Mucosa of descending colon (tissue), 3 donors: ENCODE measurements at regions not wholly inside any gene's neighbourhood (a gene's known extent, or its start where the extent isn't known, plus 50 kb on each side); places are given as distances from the start of the nearest gene placed in this dataset.

ENCODE experiments used
- ATAC-seq: fragments of 200-7000 bp; cut with Tn5 transposase; one replicate; pipeline ENCODE4 v1.9.1; 2020; ENCODE audit warnings: mild to moderate bottlenecking, moderate library complexity
- DNase-seq, 3 donors: peaks; one replicate each; pipeline ENCODE4 v3.0.0-alpha.2; 2020
- H3K36me3 ChIP-seq: fragments of 200-600 bp; one replicate; pipeline ENCODE4 v1.8.0; 2021; ENCODE audit warnings: low read depth, mild to moderate bottlenecking
- H3K4me1 ChIP-seq: fragments of 200-600 bp; one replicate; pipeline ENCODE4 v1.8.0; 2021; ENCODE audit warnings: low read depth, mild to moderate bottlenecking
- H3K4me3 ChIP-seq: fragments of 200-600 bp; one replicate; pipeline ENCODE4 v1.8.0; 2021; ENCODE audit warnings: mild to moderate bottlenecking
- H3K9me3 ChIP-seq: fragments of 200-600 bp; one replicate; pipeline ENCODE4 v1.8.0; 2021; ENCODE audit warnings: mild to moderate bottlenecking
- intact Hi-C, 2 donors: fragments of 100-400 bp; cut with DNase I in 1 of 2; cut with micrococcal nuclease in 1 of 2; formaldehyde crosslinking; loops; one replicate each; pipeline versions ENCODE4 v1.11.0 to v1.11.1; 2022; cut with DNase I, micrococcal nuclease
- TF ChIP-seq, protein P1 (sequence below): fragments of 200-600 bp; IDR thresholded peaks from one replicate; pipeline ENCODE4 v1.8.0; 2022; ENCODE audit warnings: antibody characterized with exemption, mild to moderate bottlenecking
- donor health status: DM: no; HTN: no; CAD: no; lungs with moderate emphysema.
- donor health status: DM: no; HTN: no; CAD: no.
- donor health status: DM: no; HTN: yes; CAD: no.

DNA sequence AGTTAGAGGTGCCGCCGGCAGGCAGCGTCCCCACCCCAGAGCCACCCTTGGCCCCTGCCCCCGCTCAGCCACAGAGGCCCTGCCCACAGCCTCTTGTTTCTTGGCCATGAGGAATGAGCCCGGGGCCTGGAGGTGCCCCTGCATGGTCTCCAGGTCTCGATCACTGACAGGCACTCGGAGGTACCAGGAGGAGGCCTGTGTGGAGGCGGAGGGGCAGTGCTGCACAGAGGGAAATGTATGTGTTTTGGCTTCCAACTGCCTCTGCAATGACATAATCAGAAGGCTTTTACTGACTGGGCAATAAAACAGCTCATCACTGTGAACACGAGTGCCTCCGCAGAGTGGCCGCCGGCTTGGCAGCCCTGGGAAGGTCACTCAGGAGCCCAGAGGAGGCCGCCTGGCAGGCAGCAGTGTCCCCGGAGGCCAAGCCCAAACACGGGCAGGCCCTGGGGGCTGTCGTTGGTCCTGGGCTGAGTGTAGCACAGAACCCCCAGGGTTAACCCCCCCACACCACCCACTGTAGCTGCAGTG, 61.1 kb upstream of the GATA5 start:
- Histone ChIP-seq H3K9me3 (no peaks in the 10 kb centered on the region), H3K36me3 (no peaks in the 10 kb centered on the region), H3K4me1 (no peaks in the 10 kb centered on the region), H3K4me3 (no peak overlapping the region)
- no peak for DNase-seq
- intact Hi-C loops: no loop called here
- peak; percentile 44 for ATAC-seq
- TF ChIP-seq, protein P1, sequence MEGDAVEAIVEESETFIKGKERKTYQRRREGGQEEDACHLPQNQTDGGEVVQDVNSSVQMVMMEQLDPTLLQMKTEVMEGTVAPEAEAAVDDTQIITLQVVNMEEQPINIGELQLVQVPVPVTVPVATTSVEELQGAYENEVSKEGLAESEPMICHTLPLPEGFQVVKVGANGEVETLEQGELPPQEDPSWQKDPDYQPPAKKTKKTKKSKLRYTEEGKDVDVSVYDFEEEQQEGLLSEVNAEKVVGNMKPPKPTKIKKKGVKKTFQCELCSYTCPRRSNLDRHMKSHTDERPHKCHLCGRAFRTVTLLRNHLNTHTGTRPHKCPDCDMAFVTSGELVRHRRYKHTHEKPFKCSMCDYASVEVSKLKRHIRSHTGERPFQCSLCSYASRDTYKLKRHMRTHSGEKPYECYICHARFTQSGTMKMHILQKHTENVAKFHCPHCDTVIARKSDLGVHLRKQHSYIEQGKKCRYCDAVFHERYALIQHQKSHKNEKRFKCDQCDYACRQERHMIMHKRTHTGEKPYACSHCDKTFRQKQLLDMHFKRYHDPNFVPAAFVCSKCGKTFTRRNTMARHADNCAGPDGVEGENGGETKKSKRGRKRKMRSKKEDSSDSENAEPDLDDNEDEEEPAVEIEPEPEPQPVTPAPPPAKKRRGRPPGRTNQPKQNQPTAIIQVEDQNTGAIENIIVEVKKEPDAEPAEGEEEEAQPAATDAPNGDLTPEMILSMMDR: no peak

DNA sequence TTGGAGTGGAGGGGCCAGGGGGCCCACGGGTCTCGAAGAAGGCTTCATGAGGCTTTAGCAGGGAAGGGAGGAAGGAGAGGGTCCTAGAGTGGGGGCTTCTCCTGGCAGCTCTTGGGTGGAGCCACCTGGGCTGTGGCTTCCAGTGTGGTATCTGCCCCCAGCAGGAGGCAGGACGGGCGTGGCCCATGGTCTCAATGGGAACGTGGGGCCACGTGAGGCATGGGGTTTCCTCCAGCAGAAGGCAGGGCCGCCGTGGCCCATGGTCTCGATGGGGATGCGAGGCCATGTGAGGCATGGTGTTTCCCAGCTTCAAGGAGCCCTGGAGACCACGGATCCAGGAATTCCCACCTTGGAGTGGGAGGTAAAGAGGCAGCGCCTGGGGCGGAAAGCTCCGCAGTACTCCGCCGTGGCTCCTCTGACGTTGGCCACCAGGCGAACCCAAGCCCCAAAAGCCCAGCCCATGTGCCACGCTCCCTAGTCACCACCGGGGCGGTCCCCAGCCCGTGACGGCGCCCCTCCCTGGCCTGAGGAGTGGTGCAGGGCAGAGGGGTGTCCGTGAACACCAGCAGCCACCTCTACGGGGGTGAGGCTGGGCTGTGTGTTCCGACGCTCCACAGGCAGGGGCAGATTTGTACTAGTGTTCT, 62.0 kb upstream of the GATA5 start:
- no peaks in the 10 kb centered on the region for H3K4me1 ChIP-seq
- no peak for ATAC-seq

DNA sequence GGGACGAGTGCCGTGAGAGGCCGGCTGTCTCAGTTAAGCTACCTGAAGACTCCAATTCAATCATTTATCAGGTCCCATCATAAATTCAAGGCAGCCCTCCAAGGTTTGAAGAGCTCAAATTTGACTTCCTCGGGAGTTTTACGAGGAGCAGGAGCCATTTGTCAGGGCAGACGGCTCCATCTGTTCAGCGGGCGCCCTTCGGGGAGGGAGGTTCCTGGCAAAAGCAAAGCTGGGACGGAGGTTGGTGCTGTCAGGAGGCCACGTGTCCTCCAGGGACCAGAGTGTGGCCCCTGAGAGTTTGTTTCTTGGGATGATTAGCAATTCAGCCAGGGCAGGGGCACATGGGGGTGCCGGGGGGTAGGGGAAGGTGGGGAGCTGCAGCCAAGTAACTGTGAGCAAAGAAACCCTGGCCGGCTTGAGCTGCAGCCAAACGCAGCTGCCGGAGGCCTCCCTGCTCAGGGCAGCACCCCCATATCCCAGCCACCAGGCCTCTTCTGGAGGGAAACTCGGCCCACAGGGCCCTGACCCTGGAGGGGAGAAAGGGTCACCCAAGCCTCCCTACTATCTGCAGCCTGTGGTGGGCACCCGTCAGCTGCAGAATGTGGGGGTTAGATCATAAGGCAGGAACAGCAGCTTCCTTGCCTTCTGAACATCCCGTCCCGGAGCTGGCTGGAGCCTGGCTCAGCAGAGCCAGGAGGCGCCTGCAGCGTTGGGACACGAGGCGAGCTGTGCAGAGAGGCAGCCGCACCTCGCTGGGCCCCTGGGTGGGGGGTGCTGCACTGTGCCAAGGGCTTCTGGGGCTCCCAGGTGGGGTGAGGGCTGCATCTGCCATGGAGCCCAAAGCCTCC, 63.6 kb upstream of the GATA5 start:
- intact Hi-C loops: no loop called here
- H3K4me1 ChIP-seq: no peaks in the 10 kb centered on the region
- H3K9me3 ChIP-seq: no peaks in the 10 kb centered on the region
- ATAC-seq (peak; percentile 31), DNase-seq (peak in 1 of 3 donors; percentile 18)
- no peak overlapping the region for H3K4me3 ChIP-seq
- no peaks in the 10 kb centered on the region for H3K36me3 ChIP-seq
- TF ChIP-seq, protein P1: no peak

More for the DNA sequence above, 62.0 kb upstream of the GATA5 start:
- no peaks in the 10 kb centered on the region for H3K9me3 ChIP-seq
- no peak overlapping the region for H3K4me3 ChIP-seq
- intact Hi-C loops: no loop called here
- no peaks in the 10 kb centered on the region for H3K36me3 ChIP-seq
- TF ChIP-seq, protein P1: no peak
- no peak for DNase-seq

DNA sequence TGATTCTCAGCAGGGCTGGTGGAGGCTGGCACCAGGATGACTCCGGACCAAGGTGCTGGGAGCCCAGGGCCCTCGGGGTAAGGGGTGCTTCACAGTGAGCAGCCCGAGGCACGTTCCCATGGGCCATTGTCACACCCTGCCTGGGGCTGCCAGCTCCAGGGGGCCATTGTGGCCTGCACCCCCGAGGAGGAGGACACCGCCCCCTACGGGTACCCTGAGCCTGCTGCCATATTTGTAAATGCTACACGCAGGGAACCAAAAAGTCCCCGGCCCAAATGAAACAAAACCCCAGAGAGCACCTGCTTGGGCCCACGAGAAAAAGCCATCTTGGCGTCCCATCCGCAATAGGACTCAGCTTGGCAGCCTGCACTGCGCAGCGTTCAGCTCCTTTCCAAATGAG, 64.7 kb upstream of the GATA5 start:
- DNase-seq (no peak), ATAC-seq (no peak)
- intact Hi-C loops: no loop called here
- Histone ChIP-seq H3K4me1 (no peaks in the 10 kb centered on the region), H3K4me3 (no peak overlapping the region), H3K36me3 (no peaks in the 10 kb centered on the region), H3K9me3 (no peaks in the 10 kb centered on the region)
- TF ChIP-seq, protein P1: no peak

DNA sequence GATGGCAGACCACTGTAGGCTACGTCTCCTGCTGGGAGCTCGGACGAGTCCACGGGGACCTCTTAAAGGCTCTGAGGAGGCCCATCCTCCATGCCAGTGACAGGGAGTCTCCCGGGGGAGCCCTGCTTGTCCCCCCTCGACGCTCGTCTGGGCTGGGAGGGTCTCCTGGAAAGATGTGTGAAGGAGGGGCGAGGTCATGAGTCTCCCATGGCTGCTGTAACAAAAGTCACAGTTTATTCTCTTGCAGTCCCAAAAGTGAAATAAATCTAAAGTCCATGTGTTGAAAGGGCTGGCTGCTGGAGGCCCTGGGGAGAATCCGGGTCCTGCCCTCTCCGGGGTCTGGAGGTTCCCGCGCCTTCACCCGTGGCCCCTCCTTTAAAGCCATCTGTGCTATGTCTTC, 67.1 kb upstream of the GATA5 start:
- TF ChIP-seq, protein P1: no peak

More for the DNA sequence above, 67.1 kb upstream of the GATA5 start:
- H3K9me3 ChIP-seq: no peaks in the 10 kb centered on the region
- no peaks in the 10 kb centered on the region for H3K36me3 ChIP-seq
- DNase-seq (no peak), ATAC-seq (no peak)
- H3K4me1 ChIP-seq: no peaks in the 10 kb centered on the region
- intact Hi-C loops: no loop called here
- H3K4me3 ChIP-seq: no peak overlapping the region
